ENCODE measurements at regions not wholly inside any gene's neighbourhood (a gene's known extent, or its start where the extent isn't known, plus 50 kb on each side); places are given as distances from the start of the nearest gene placed in this dataset.

DNA sequence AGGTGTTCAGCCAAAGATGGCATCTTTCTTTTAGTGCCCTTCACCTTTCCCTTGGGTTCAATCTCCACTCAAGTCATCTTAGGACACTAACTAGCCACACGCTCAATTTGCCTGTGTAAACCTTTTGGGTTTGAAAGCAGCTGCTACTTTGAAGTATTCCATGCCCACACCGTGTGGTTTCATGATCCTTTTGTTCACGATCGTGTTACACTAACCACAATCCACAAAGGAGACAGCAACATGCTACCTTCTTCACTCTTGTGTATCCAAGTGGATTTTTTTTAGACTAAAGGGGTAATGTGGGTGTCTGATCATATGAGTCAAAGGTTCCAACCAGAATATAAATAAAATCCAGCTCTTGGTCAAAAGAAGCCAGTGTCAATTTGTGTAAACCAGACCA lies 122.7 kb upstream of the FAR2 start:
- TF ChIP-seq TAF1 (IDR thresholded peaks at IDR 0.05; ENCODE audit: borderline replicate concordance, low read depth, low read length): no peak
- TF ChIP-seq POLR2A (IDR thresholded peaks at IDR 0.05; ENCODE audit: low read depth, low read length): no peak
- no peak for TF ChIP-seq POLR2AphosphoS5 (IDR thresholded peaks at IDR 0.05; ENCODE audit: low read depth, low read length)
